ENCODE measurements at regions not wholly inside any gene's neighbourhood (a gene's known extent, or its start where the extent isn't known, plus 50 kb on each side); places are given as distances from the start of the nearest gene placed in this dataset.

DNA sequence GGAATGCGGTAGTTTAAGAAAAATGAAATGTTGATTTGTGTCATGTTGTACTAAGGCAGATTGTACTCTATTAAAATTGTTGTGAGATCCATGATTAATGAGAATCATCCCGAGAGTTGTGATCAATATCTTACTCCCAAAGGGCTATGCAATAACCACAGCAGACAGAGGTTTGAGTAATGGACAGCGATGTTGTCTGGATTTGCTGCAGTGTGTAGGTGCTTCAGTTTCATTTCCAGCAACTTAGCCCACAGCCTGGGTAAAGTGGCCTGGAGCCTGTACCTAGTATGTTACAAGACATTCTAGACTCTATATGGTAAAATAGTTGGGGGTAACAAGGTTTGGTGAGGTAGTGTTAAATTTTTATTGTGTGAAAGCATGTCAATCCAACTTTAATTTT is 794.3 kb upstream of the CDH7 start:
- TF ChIP-seq, protein P1, sequence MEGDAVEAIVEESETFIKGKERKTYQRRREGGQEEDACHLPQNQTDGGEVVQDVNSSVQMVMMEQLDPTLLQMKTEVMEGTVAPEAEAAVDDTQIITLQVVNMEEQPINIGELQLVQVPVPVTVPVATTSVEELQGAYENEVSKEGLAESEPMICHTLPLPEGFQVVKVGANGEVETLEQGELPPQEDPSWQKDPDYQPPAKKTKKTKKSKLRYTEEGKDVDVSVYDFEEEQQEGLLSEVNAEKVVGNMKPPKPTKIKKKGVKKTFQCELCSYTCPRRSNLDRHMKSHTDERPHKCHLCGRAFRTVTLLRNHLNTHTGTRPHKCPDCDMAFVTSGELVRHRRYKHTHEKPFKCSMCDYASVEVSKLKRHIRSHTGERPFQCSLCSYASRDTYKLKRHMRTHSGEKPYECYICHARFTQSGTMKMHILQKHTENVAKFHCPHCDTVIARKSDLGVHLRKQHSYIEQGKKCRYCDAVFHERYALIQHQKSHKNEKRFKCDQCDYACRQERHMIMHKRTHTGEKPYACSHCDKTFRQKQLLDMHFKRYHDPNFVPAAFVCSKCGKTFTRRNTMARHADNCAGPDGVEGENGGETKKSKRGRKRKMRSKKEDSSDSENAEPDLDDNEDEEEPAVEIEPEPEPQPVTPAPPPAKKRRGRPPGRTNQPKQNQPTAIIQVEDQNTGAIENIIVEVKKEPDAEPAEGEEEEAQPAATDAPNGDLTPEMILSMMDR (IDR thresholded peaks at IDR 0.05; ENCODE audit: borderline replicate concordance, extremely low read depth, low read length, poor library complexity, severe bottlenecking) = no peak
- no peak for TF ChIP-seq EZH2 (IDR thresholded peaks at IDR 0.05; ENCODE audit: borderline replicate concordance, low read depth, low read length, severe bottlenecking)

All from DND-41 (cell line).